H9 (cell line): ENCODE measurements at regions not wholly inside any gene's neighbourhood (a gene's known extent, or its start where the extent isn't known, plus 50 kb on each side); places are given as distances from the start of the nearest gene placed in this dataset.

Experiments
- DNase-seq: peaks from one replicate; pipeline ENCODE4 v3.0.0-alpha.2; 2017
- H2AFZ ChIP-seq: one replicate; pipeline ENCODE4 v1.6.1; 2013; ENCODE audit warnings: mild to moderate bottlenecking, low read length, control low read depth, moderate library complexity
- H2AK5ac ChIP-seq: 2 replicates; pipeline ENCODE4 v1.6.1; 2013; ENCODE audit warnings: low read length, control low read depth, mixed read lengths; ENCODE audit not compliant: insufficient read length
- H2BK120ac ChIP-seq: one replicate; pipeline ENCODE4 v1.6.1; 2013; ENCODE audit warnings: low read depth, mild to moderate bottlenecking, low read length, control low read depth, inconsistent platforms; ENCODE audit not compliant: poor library complexity, severe bottlenecking
- H2BK12ac ChIP-seq: 2 replicates; pipeline ENCODE4 v1.6.1; 2013; ENCODE audit warnings: low read length, control low read depth, mixed read lengths, low read depth; ENCODE audit not compliant: insufficient read length
- H2BK15ac ChIP-seq: 2 replicates; pipeline ENCODE4 v1.6.1; 2013; ENCODE audit warnings: low read depth, low read length, control low read depth
- H2BK20ac ChIP-seq: one replicate; pipeline ENCODE4 v1.6.1; 2013; ENCODE audit warnings: low read depth, mild to moderate bottlenecking, low read length, control low read depth, inconsistent platforms; ENCODE audit not compliant: poor library complexity, severe bottlenecking
- H2BK5ac ChIP-seq: 2 replicates; pipeline ENCODE4 v1.6.1; 2013; ENCODE audit warnings: low read length, control low read depth, mixed read lengths; ENCODE audit not compliant: insufficient read length
- H3K14ac ChIP-seq: 2 replicates; pipeline ENCODE4 v1.6.1; 2013; ENCODE audit warnings: low read length, control low read depth; ENCODE audit not compliant: insufficient read depth
- H3K18ac ChIP-seq: 2 replicates; pipeline ENCODE4 v1.6.1; 2013; ENCODE audit warnings: low read depth, mild to moderate bottlenecking, mixed read lengths, low read length, control low read depth; ENCODE audit not compliant: insufficient read length
- H3K23ac ChIP-seq: 2 replicates; pipeline ENCODE4 v1.6.1; 2013; ENCODE audit warnings: low read length, control low read depth, mixed read lengths, low read depth; ENCODE audit not compliant: insufficient read length
- H3K23me2 ChIP-seq: 2 replicates; pipeline ENCODE4 v1.6.1; 2013; ENCODE audit warnings: low read depth, mild to moderate bottlenecking, mixed read lengths, low read length, control low read depth; ENCODE audit not compliant: insufficient read length, poor library complexity, severe bottlenecking
- H3K27ac ChIP-seq: 2 replicates; pipeline ENCODE4 v1.5.1; 2013; ENCODE audit warnings: low read length, control low read depth, mixed read lengths, low read depth; ENCODE audit not compliant: insufficient read length
- H3K27me3 ChIP-seq: 2 replicates; pipeline ENCODE4 v1.6.1; 2013; ENCODE audit warnings: low read length, control low read depth, inconsistent platforms; ENCODE audit not compliant: insufficient read depth
- H3K4ac ChIP-seq: 2 replicates; pipeline ENCODE4 v1.6.1; 2013; ENCODE audit warnings: low read depth, mild to moderate bottlenecking, control low read depth, inconsistent platforms, low read length, moderate library complexity
- H3K4me1 ChIP-seq: 2 replicates; pipeline ENCODE4 v1.6.1; 2013; ENCODE audit warnings: low read length, control low read depth, inconsistent platforms; ENCODE audit not compliant: insufficient read depth
- H3K4me2 ChIP-seq: 2 replicates; pipeline ENCODE4 v1.6.1; 2013; ENCODE audit warnings: low read length, control low read depth, mixed read lengths; ENCODE audit not compliant: insufficient read length, insufficient read depth
- H3K56ac ChIP-seq: 2 replicates; pipeline ENCODE4 v1.6.1; 2013; ENCODE audit warnings: low read depth, mild to moderate bottlenecking, mixed read lengths, low read length, control low read depth; ENCODE audit not compliant: insufficient read length
- H3K79me1 ChIP-seq: 2 replicates; pipeline ENCODE4 v1.6.1; 2013; ENCODE audit warnings: low read depth, mild to moderate bottlenecking, moderate library complexity, low read length, control low read depth, inconsistent platforms; ENCODE audit not compliant: insufficient read depth, poor library complexity, severe bottlenecking
- H3K79me2 ChIP-seq: 2 replicates; pipeline ENCODE4 v1.6.1; 2013; ENCODE audit warnings: low read length, control low read depth, inconsistent platforms; ENCODE audit not compliant: insufficient read depth
- H3K9ac ChIP-seq: 2 replicates; pipeline ENCODE4 v1.6.1; 2013; ENCODE audit warnings: low read length, control low read depth, mixed read lengths; ENCODE audit not compliant: insufficient read length; ENCODE audit errors: extremely low read depth
- H3K9me3 ChIP-seq: one replicate; pipeline ENCODE4 v1.6.1; 2013; ENCODE audit warnings: low read depth, low read length, inconsistent platforms; ENCODE audit not compliant: control insufficient read depth
- H3T11ph ChIP-seq: one replicate; pipeline ENCODE4 v1.6.1; 2013; ENCODE audit warnings: mild to moderate bottlenecking, low read length, control low read depth, inconsistent platforms
- H4K20me1 ChIP-seq: one replicate; pipeline ENCODE4 v1.6.1; 2013; ENCODE audit not compliant: control insufficient read depth, insufficient read length, insufficient read depth
- H4K5ac ChIP-seq: 2 replicates; pipeline ENCODE4 v1.6.1; 2013; ENCODE audit warnings: low read depth, mild to moderate bottlenecking, mixed read lengths, low read length, control low read depth; ENCODE audit not compliant: insufficient read length
- H4K8ac ChIP-seq: replicated peaks from 2 replicates; pipeline ENCODE4 v1.6.1; 2013; ENCODE audit warnings: low read length, control low read depth, mixed read lengths, low read depth; ENCODE audit not compliant: insufficient read length
- H4K91ac ChIP-seq: 2 replicates; pipeline ENCODE4 v1.6.1; 2013; ENCODE audit warnings: low read depth, mild to moderate bottlenecking, moderate library complexity, mixed read lengths, low read length, control low read depth; ENCODE audit not compliant: insufficient read length
- H3K27ac Mint-ChIP-seq, 3 experiments: 2 replicates in 2 of 3; 3 replicates in 1 of 3; pipeline ENCODE4 v1.8.0; 2020 to 2021; ENCODE audit warnings: mixed read lengths in 3 of 3, mild to moderate bottlenecking in 1 of 3, moderate library complexity in 1 of 3
- H3K27me3 Mint-ChIP-seq: 2 replicates; pipeline ENCODE4 v1.8.0; 2021; ENCODE audit warnings: low read depth, mild to moderate bottlenecking, moderate library complexity, mixed read lengths
- H3K36me3 Mint-ChIP-seq, 3 experiments: 2 replicates in 2 of 3; 3 replicates in 1 of 3; pipeline ENCODE4 v1.8.0; 2020 to 2021; ENCODE audit warnings: low read depth in 3 of 3, mixed read lengths in 3 of 3; ENCODE audit not compliant: insufficient read depth in 1 of 3
- H3K4me1 Mint-ChIP-seq, 2 experiments: 2 replicates each; pipeline ENCODE4 v1.8.0; 2020; ENCODE audit warnings: mixed read lengths in 2 of 2
- H3K4me3 Mint-ChIP-seq, 2 experiments: 2 replicates in 1 of 2; 3 replicates in 1 of 2; pipeline ENCODE4 v1.8.0; 2020 to 2021; ENCODE audit warnings: mild to moderate bottlenecking in 2 of 2, mixed read lengths in 2 of 2, moderate library complexity in 1 of 2
- H3K9me3 Mint-ChIP-seq, 2 experiments: 2 replicates in 1 of 2; 3 replicates in 1 of 2; pipeline ENCODE4 v1.8.0; 2020; ENCODE audit warnings: mild to moderate bottlenecking in 2 of 2, mixed read lengths in 2 of 2, moderate library complexity in 1 of 2
- CTCF ChIP-seq: fragments of 200-600 bp; sonication (generic); conservative IDR thresholded peaks from 3 replicates; pipeline ENCODE4 v1.8.0; 2021; ENCODE audit warnings: antibody characterized with exemption, mild to moderate bottlenecking
- WGBS: extraction: QIAGEN DNeasy Blood & Tissue Kit; methylation state at CpG from one replicate; pipeline ENCODE4 v1.1.7; 2013; ENCODE audit warnings: missing lambda C conversion rate, low lambda C conversion rate, mixed read lengths; ENCODE audit not compliant: insufficient read length; ENCODE audit errors: extremely low coverage; 5-methylcytosine and 5-hydroxymethylcytosine counted together

- Histone ChIP-seq H4K20me1 (no peaks in the 10 kb centered on the region), H4K8ac (no peak overlapping the region), H3K4ac (no peak overlapping the region), H3K4me1 (peaks cover 2% of the 10 kb centered on the region; the same call in 1 of the 2 replicates), H3K79me1 (no peaks in the 10 kb centered on the region), H3K18ac (no peak overlapping the region), H3K27me3 (no peaks in the 10 kb centered on the region), H2AK5ac (no peak overlapping the region), H3K14ac (no peak overlapping the region), H2BK120ac (no peak overlapping the region), H3K4me2 (no peak overlapping the region), H4K5ac (no peak overlapping the region), H3K27ac (no peak overlapping the region), H3K9me3 (no peaks in the 10 kb centered on the region), H2AFZ (no peak overlapping the region), H3K56ac (no peak overlapping the region), H3K79me2 (no peaks in the 10 kb centered on the region), H4K91ac (no peak overlapping the region), H2BK20ac (no peak overlapping the region), H3T11ph (no peak overlapping the region), H2BK5ac (no peak overlapping the region), H2BK15ac (no peak overlapping the region), H3K23ac (no peak overlapping the region), H2BK12ac (no peak overlapping the region), H3K23me2 (no peaks in the 10 kb centered on the region), H3K9ac (no peak overlapping the region)
- Mint-ChIP-seq H3K27ac (no peak overlapping the region), H3K36me3 (no peaks in the 10 kb centered on the region), H3K27me3 (no peaks in the 10 kb centered on the region), H3K4me3 (no peak overlapping the region), H3K4me1 (peaks cover 5 to 10% of the 10 kb centered on the region in 2 experiments), H3K9me3 (no peaks in the 10 kb centered on the region)
- TF ChIP-seq CTCF: no peak
- no CpG with 5 or more reads among the region's 4 CpGs for WGBS
- DNase-seq: no peak
Observed at GRCh38 chr20:19911810-19912382, 105.3 kb upstream of the NAA20 start.
